ENCODE measurements at regions not wholly inside any gene's neighbourhood (a gene's known extent, or its start where the extent isn't known, plus 50 kb on each side); places are given as distances from the start of the nearest gene placed in this dataset.

- DNase-seq (no peak), ATAC-seq (no peak)
- intact Hi-C loops (cut with DNase I) = no loop called here
- Histone ChIP-seq H3K27ac (no peak overlapping the region), H3K36me3 (no peaks in the 10 kb centered on the region), H3K9me3 (no peaks in the 10 kb centered on the region), H3K4me1 (no peaks in the 10 kb centered on the region), H3K4me3 (no peak overlapping the region), H3K27me3 (no peaks in the 10 kb centered on the region)
- WGBS, 4 donors = 64 to 70% (median 68%) methylated on average over 3 of the region's 3 CpGs
- TF ChIP-seq CTCF (IDR thresholded peaks at IDR 0.05) (no peak), POLR2A (IDR thresholded peaks at IDR 0.05) (no peak)
Observed at GRCh38 chr14:25942090-25942489, 655.7 kb downstream of the NOVA1 start.

- Histone ChIP-seq H3K27ac (no peak overlapping the region), H3K4me1 (no peaks in the 10 kb centered on the region), H3K4me3 (no peak overlapping the region), H3K36me3 (no peaks in the 10 kb centered on the region), H3K9me3 (no peaks in the 10 kb centered on the region), H3K27me3 (no peaks in the 10 kb centered on the region)
- ATAC-seq = no peak
- intact Hi-C loops (cut with DNase I) = no loop called here
- 63 to 77% (median 73%) methylated on average over 3 of the region's 3 CpGs for WGBS, 4 donors
- TF ChIP-seq POLR2A (IDR thresholded peaks at IDR 0.05) (no peak), CTCF (IDR thresholded peaks at IDR 0.05) (no peak)
- no peak for DNase-seq
Observed at GRCh38 chr14:25933731-25934130, 664.1 kb downstream of the NOVA1 start.

GRCh38 chr14:25929881-25930615 is 667.8 kb downstream of the NOVA1 start:
- Histone ChIP-seq H3K36me3 (no peaks in the 10 kb centered on the region), H3K4me3 (no peak overlapping the region), H3K9me3 (peaks cover 0 to 3% (median 0%) of the 10 kb centered on the region in 12 donors), H3K27ac (no peak overlapping the region), H3K4me1 (no peaks in the 10 kb centered on the region), H3K27me3 (no peaks in the 10 kb centered on the region)
- 80 to 87% (median 83%) methylated on average over 7 of the region's 7 CpGs for WGBS, 4 donors
- TF ChIP-seq POLR2A (IDR thresholded peaks at IDR 0.05) = no peak
- no peak for TF ChIP-seq CTCF (IDR thresholded peaks at IDR 0.05)
- DNase-seq (no peak), ATAC-seq (no peak)
- intact Hi-C loops (cut with DNase I) = no loop called here

GRCh38 chr14:25911831-25912230 is 686.0 kb downstream of the NOVA1 start:
- no peak for TF ChIP-seq CTCF (IDR thresholded peaks at IDR 0.05)
- TF ChIP-seq POLR2A (IDR thresholded peaks at IDR 0.05) = no peak
- Histone ChIP-seq H3K36me3 (no peaks in the 10 kb centered on the region), H3K27me3 (no peaks in the 10 kb centered on the region), H3K4me1 (no peaks in the 10 kb centered on the region), H3K27ac (no peak overlapping the region), H3K9me3 (no peaks in the 10 kb centered on the region), H3K4me3 (no peak overlapping the region)
- WGBS, 4 donors = 73 to 80% (median 78%) methylated on average over 9 of the region's 9 CpGs
- no peak for ATAC-seq
- DNase-seq = no peak
- intact Hi-C loops (cut with DNase I) = no loop called here
